ENCODE measurements at regions not wholly inside any gene's neighbourhood (a gene's known extent, or its start where the extent isn't known, plus 50 kb on each side); places are given as distances from the start of the nearest gene placed in this dataset.

DNA sequence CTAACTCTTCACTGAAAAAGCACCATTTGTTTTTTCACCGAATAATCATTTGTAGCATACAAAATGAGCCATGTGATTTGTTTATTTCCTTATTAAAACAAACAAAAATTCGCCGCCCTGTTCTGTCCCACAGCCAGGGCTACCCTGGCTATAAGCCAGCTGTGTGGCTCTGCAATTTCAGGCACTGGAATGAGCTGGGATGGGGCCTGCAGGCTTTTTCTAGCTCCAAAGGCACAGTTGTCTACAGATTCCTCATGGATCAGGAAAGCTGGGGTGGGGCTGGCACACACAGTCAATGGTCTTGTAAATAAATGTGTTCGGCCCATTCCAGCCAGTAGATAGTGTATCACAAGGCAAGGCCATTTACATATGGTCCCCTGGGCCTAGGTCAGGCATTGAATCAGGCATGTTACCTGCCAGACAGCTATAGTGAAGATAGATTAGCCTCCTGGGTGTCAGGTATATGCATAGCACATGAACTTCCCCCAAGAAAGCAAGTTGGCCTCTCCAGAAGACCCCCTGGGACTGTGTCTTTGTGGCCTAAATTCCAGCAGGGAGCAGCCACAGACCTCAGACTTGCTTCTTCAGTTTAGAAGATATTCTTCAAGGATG is 608.9 kb downstream of the MAFB start (continued):
- TF ChIP-seq CHD7 (IDR thresholded peaks at IDR 0.05; ENCODE audit: insufficient replicate concordance, low read length) (no peak), SUZ12 (IDR thresholded peaks at IDR 0.05; ENCODE audit: low read length) (no peak), CBX5 (IDR thresholded peaks at IDR 0.05; ENCODE audit: low read depth, low read length) (no peak)
